ENCODE measurements at regions not wholly inside any gene's neighbourhood (a gene's known extent, or its start where the extent isn't known, plus 50 kb on each side); places are given as distances from the start of the nearest gene placed in this dataset.

- DNase-seq = no peak
These were observed 213.1 kb upstream of the SYNDIG1 start for GRCh38 chr20:24256307-24256706.

- no peak for DNase-seq
These were observed 214.9 kb upstream of the SYNDIG1 start for GRCh38 chr20:24254480-24254879.

GRCh38 chr20:24253321-24253720 lies 216.1 kb upstream of the SYNDIG1 start:
- DNase-seq = no peak

GRCh38 chr20:24245094-24245493 lies 224.3 kb upstream of the SYNDIG1 start:
- DNase-seq = no peak

GRCh38 chr20:24242763-24243162 lies 226.7 kb upstream of the SYNDIG1 start:
- no peak for DNase-seq

GRCh38 chr20:24241466-24241865 lies 228.0 kb upstream of the SYNDIG1 start:
- peak; percentile 75 for DNase-seq

- DNase-seq = peak; percentile 34
These were observed 232.5 kb upstream of the SYNDIG1 start for GRCh38 chr20:24236963-24237362.

- DNase-seq = no peak
These were observed 233.2 kb upstream of the SYNDIG1 start for GRCh38 chr20:24236201-24236600.

GRCh38 chr20:24235296-24236175 lies 233.9 kb upstream of the SYNDIG1 start:
- no peak for DNase-seq

GRCh38 chr20:24227600-24227999 lies 239.0 kb upstream of the GGTLC1 start:
- DNase-seq = no peak

GRCh38 chr20:24212494-24212893 lies 223.9 kb upstream of the GGTLC1 start:
- DNase-seq = no peak

GRCh38 chr20:24211972-24212371 lies 223.4 kb upstream of the GGTLC1 start:
- no peak for DNase-seq

GRCh38 chr20:24210356-24210755 lies 221.8 kb upstream of the GGTLC1 start:
- DNase-seq = no peak

GRCh38 chr20:24208652-24209051 lies 220.1 kb upstream of the GGTLC1 start:
- DNase-seq = peak; percentile 35

GRCh38 chr20:24207803-24208300 lies 219.3 kb upstream of the GGTLC1 start:
- DNase-seq = no peak

GRCh38 chr20:24206995-24207394 lies 218.4 kb upstream of the GGTLC1 start:
- DNase-seq = no peak

GRCh38 chr20:24203526-24204183 lies 215.1 kb upstream of the GGTLC1 start:
- no peak for DNase-seq

GRCh38 chr20:24199501-24199900 lies 210.9 kb upstream of the GGTLC1 start:
- DNase-seq = peak; percentile 24

- no peak for DNase-seq
These were observed 205.6 kb upstream of the GGTLC1 start for GRCh38 chr20:24194143-24194542.

- DNase-seq = no peak
These were observed 202.3 kb upstream of the GGTLC1 start for GRCh38 chr20:24190905-24191304.

- DNase-seq = no peak
These were observed 197.2 kb upstream of the GGTLC1 start for GRCh38 chr20:24185791-24186190.

- no peak for DNase-seq
These were observed 192.6 kb upstream of the GGTLC1 start for GRCh38 chr20:24181151-24181550.

GRCh38 chr20:24169256-24169655 lies 180.7 kb upstream of the GGTLC1 start:
- no peak for DNase-seq

- no peak for DNase-seq
These were observed 177.8 kb upstream of the GGTLC1 start for GRCh38 chr20:24166412-24166811.

- DNase-seq = no peak
These were observed 177.5 kb upstream of the GGTLC1 start for GRCh38 chr20:24166123-24166381.
